A549 (cell line): ENCODE measurements at regions not wholly inside any gene's neighbourhood (a gene's known extent, or its start where the extent isn't known, plus 50 kb on each side); places are given as distances from the start of the nearest gene placed in this dataset.

Experiments
- ATAC-seq, 2 experiments: fragments of 200-7000 bp in 1 of 2; fragments of >200 bp in 1 of 2; cut with Nextera tagmentation in 1 of 2; cut with Tn5 transposase in 1 of 2; 3 replicates each; pipeline versions ENCODE4 v1.8.0 to v1.9.1; 2018 to 2020; ENCODE audit warnings: mild to moderate bottlenecking in 1 of 2, moderate library complexity in 1 of 2
- CTCF ChIA-PET: fragments of 300-600 bp; sonication (Branson Sonifier 250); formaldehyde crosslinking; extraction: SDS; loops from one replicate; lab custom pipeline; 2021; ENCODE audit warnings: antibody characterized with exemption, inconsistent platforms; lab: Yijun Ruan, JAX
- POLR2A ChIA-PET: fragments of 350-600 bp; formaldehyde crosslinking; extraction: SDS; loops from one replicate; lab custom pipeline; 2021; ENCODE audit warnings: antibody characterized with exemption, inconsistent platforms; lab: Yijun Ruan, JAX
- DNase-seq, 2 experiments: peaks; one replicate each; pipeline versions ENCODE4 v3.0.0 to v3.0.0-alpha.2; 2011 to 2016; ENCODE audit warnings: low read depth in 1 of 2, low spot score in 1 of 2
- FAIRE-seq: peaks from 2 replicates; lab custom pipeline; 2011; peaks lifted over from hg19 to GRCh38; lab: Jason Lieb, UNC
- H3K27ac ChIP-seq, 2 experiments: fragments of >200 bp; sonication (Bioruptor Twin); formaldehyde crosslinking; 3 replicates each; pipeline ENCODE4 v1.5.1; 2016 to 2017
- H3K4me1 ChIP-seq: fragments of >200 bp; sonication (Bioruptor Twin); formaldehyde crosslinking; 3 replicates; pipeline ENCODE4 v1.6.1; 2016
- H3K4me2 ChIP-seq: fragments of >200 bp; sonication (Bioruptor Twin); formaldehyde crosslinking; 3 replicates; pipeline ENCODE4 v1.6.1; 2016
- H3K4me3 ChIP-seq: fragments of >200 bp; sonication (Bioruptor Twin); formaldehyde crosslinking; 3 replicates; pipeline ENCODE4 v1.5.1; 2016
- H3K9me3 ChIP-seq: fragments of >200 bp; sonication (Bioruptor Twin); formaldehyde crosslinking; 3 replicates; pipeline ENCODE4 v1.6.1; 2016
- BHLHE40 ChIP-seq: IDR thresholded peaks from 2 replicates; pipeline ENCODE4 v1.6.1; 2012; ENCODE audit warnings: low read depth, low read length, inconsistent platforms
- GATA3 ChIP-seq: IDR thresholded peaks from 2 replicates; pipeline ENCODE4 v1.6.1; 2012; ENCODE audit warnings: borderline replicate concordance
- HEYL ChIP-seq: fragments of 250-450 bp; sonication (Bioruptor Pico); IDR thresholded peaks from 2 replicates; pipeline ENCODE4 v1.8.0; 2021; ENCODE audit warnings: mild to moderate bottlenecking, moderate library complexity
- KDM1A ChIP-seq: fragments of 200-600 bp; sonication (generic); IDR thresholded peaks from 2 replicates; pipeline ENCODE4 v1.6.1; 2016; ENCODE audit warnings: low read depth, mild to moderate bottlenecking
- MAZ ChIP-seq: fragments of 150-350 bp; IDR thresholded peaks from 2 replicates; pipeline ENCODE4 v1.6.1; 2014; ENCODE audit warnings: antibody characterized with exemption, low read depth, low read length, borderline replicate concordance
- MYC ChIP-seq: IDR thresholded peaks from 2 replicates; pipeline ENCODE4 v1.6.1; 2012; ENCODE audit warnings: mild to moderate bottlenecking, inconsistent platforms, low read length, improper control_type of control experiment, borderline replicate concordance
- NPAS2 ChIP-seq: fragments of 250-450 bp; sonication (Bioruptor Pico); IDR thresholded peaks from 2 replicates; pipeline ENCODE4 v1.8.0; 2022; ENCODE audit warnings: mild to moderate bottlenecking, moderate library complexity, borderline replicate concordance
- PHF8 ChIP-seq: fragments of 200-600 bp; sonication (generic); IDR thresholded peaks from 2 replicates; pipeline ENCODE4 v1.6.1; 2016; ENCODE audit warnings: low read depth, mild to moderate bottlenecking, antibody characterized with exemption, moderate library complexity, borderline replicate concordance
- POLR2AphosphoS2 ChIP-seq: conservative IDR thresholded peaks from 2 replicates; pipeline ENCODE4 v1.6.1; 2012; ENCODE audit warnings: low read length, improper control_type of control experiment, inconsistent platforms
- RAD21 ChIP-seq, 2 experiments: fragments of >200 bp in 1 of 2; sonication (Bioruptor Twin) in 1 of 2; formaldehyde crosslinking in 1 of 2; IDR thresholded peaks in 1 of 2; conservative IDR thresholded peaks in 1 of 2; 2 replicates in 1 of 2; 3 replicates in 1 of 2; pipeline ENCODE4 v1.6.1; 2012 to 2018; ENCODE audit warnings: inconsistent platforms in 1 of 2
- RCOR1 ChIP-seq: fragments of 150-350 bp; IDR thresholded peaks from 2 replicates; pipeline ENCODE4 v1.6.1; 2014; ENCODE audit warnings: antibody characterized with exemption, low read length, low read depth
- RNF2 ChIP-seq: fragments of 200-600 bp; sonication (generic); IDR thresholded peaks from 2 replicates; pipeline ENCODE4 v1.6.1; 2016; ENCODE audit warnings: low read depth, mild to moderate bottlenecking, antibody characterized with exemption, moderate library complexity, borderline replicate concordance
- SMC3 ChIP-seq: fragments of >200 bp; sonication (Bioruptor Twin); formaldehyde crosslinking; IDR thresholded peaks from 3 replicates; pipeline ENCODE4 v1.6.1; 2018; ENCODE audit warnings: inconsistent platforms
- TFCP2L1 ChIP-seq: fragments of 250-450 bp; sonication (Bioruptor Pico); IDR thresholded peaks from 2 replicates; pipeline ENCODE4 v1.5.0; 2021; ENCODE audit warnings: mild to moderate bottlenecking
- TP53 ChIP-seq: fragments of 250-450 bp; sonication (Bioruptor Pico); IDR thresholded peaks from 2 replicates; pipeline ENCODE4 v1.5.0; 2021; ENCODE audit warnings: mild to moderate bottlenecking, moderate library complexity
- ZC3H11A ChIP-seq: fragments of 450-650 bp; IDR thresholded peaks from 2 replicates; pipeline ENCODE4 v1.6.1; 2014; ENCODE audit warnings: antibody characterized with exemption, mild to moderate bottlenecking
- ZFP36 ChIP-seq: fragments of 450-650 bp; IDR thresholded peaks from 2 replicates; pipeline ENCODE4 v1.6.1; 2014; ENCODE audit warnings: borderline replicate concordance; ENCODE audit not compliant: partially characterized antibody
- ZNF302 ChIP-seq: fragments of 250-450 bp; sonication (Bioruptor Pico); IDR thresholded peaks from 2 replicates; pipeline ENCODE4 v1.9.0; 2021; ENCODE audit warnings: inconsistent platforms, mild to moderate bottlenecking, moderate library complexity
- ZSCAN20 ChIP-seq: fragments of 250-450 bp; sonication (Bioruptor Pico); IDR thresholded peaks from 2 replicates; pipeline ENCODE4 v1.8.0; 2022; ENCODE audit warnings: mild to moderate bottlenecking, moderate library complexity
- WGBS: methylation state at CpG from one replicate; pipeline ENCODE4 v1.1.6; 2017; ENCODE audit errors: missing lambda C conversion rate; 5-methylcytosine and 5-hydroxymethylcytosine counted together
- TF ChIP-seq, protein P1 (sequence below): fragments of >200 bp; sonication (Bioruptor Twin); formaldehyde crosslinking; IDR thresholded peaks from 3 replicates; pipeline ENCODE4 v1.6.1; 2016
- TF ChIP-seq, protein P2 (sequence below): fragments of 200-600 bp; sonication (generic); IDR thresholded peaks from 2 replicates; pipeline ENCODE4 v1.6.1; 2016; ENCODE audit warnings: antibody characterized with exemption, mild to moderate bottlenecking, moderate library complexity
- TF ChIP-seq, protein P3 (sequence below): fragments of >200 bp; sonication (Bioruptor Twin); formaldehyde crosslinking; IDR thresholded peaks from 3 replicates; pipeline ENCODE4 v1.5.1; 2016

DNA sequence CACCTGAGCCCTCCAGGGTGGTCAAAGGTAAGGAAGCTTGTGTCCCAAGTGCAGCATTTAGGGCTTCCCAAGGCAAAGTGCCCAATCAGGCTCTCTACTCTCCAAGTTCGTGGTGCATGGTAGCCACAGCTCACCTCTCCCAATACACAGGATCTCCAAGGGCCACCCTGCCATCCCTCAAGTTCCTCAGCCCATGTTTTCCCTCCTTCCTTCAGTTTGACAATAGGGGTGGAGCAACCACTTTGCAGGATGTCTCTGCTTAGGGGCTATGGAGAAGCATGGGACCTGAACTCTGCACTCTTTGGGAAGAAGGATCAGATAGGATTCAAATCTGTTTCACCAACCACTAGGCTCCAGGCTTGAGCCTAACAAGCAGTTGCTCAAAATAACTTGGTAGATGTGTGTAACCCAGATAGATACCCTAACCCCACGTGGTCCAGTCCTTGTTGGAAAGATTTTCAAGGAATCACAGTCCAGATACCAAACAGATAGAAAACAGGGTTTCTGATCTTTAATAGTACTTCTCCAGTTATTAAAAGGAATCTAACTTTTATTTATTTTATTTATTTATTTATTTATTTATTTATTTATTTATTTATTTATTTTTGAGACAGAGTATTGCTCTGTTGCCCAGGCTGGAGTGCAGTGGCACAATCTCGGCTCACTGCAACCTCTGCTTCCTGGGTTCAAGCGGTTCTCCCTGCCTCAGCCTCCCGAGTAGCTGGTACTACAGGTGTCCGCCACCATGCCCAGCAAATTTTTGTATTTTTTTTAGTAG lies 248.1 kb downstream of the CTTN start:
- Histone ChIP-seq H3K9me3 (no peaks in the 10 kb centered on the region), H3K4me3 (no peak overlapping the region), H3K4me1 (peaks cover 5% of the 10 kb centered on the region; the same call in 1 of the 3 replicates), H3K4me2 (no peak overlapping the region), H3K27ac (no peak overlapping the region)
- no peak for FAIRE-seq
- 69% methylated on average over 6 of the region's 6 CpGs for WGBS
- ATAC-seq, result no peak
- no peak for DNase-seq
- CTCF ChIA-PET, result no interaction called here
- no peak for TF ChIP-seq HEYL
- peak; percentile 63 for TF ChIP-seq ZC3H11A
- TF ChIP-seq SMC3, result no peak
- no peak for TF ChIP-seq POLR2AphosphoS2
- TF ChIP-seq KDM1A, result no peak
- no peak for TF ChIP-seq NPAS2
- TF ChIP-seq RNF2, result no peak
- TF ChIP-seq RAD21 (conservative IDR thresholded peaks at IDR 0.05 in 1 of 2, IDR thresholded peaks at IDR 0.05 in 1 of 2), result no peak
- TF ChIP-seq RCOR1, result no peak
- POLR2A ChIA-PET, result no interaction called here

DNA sequence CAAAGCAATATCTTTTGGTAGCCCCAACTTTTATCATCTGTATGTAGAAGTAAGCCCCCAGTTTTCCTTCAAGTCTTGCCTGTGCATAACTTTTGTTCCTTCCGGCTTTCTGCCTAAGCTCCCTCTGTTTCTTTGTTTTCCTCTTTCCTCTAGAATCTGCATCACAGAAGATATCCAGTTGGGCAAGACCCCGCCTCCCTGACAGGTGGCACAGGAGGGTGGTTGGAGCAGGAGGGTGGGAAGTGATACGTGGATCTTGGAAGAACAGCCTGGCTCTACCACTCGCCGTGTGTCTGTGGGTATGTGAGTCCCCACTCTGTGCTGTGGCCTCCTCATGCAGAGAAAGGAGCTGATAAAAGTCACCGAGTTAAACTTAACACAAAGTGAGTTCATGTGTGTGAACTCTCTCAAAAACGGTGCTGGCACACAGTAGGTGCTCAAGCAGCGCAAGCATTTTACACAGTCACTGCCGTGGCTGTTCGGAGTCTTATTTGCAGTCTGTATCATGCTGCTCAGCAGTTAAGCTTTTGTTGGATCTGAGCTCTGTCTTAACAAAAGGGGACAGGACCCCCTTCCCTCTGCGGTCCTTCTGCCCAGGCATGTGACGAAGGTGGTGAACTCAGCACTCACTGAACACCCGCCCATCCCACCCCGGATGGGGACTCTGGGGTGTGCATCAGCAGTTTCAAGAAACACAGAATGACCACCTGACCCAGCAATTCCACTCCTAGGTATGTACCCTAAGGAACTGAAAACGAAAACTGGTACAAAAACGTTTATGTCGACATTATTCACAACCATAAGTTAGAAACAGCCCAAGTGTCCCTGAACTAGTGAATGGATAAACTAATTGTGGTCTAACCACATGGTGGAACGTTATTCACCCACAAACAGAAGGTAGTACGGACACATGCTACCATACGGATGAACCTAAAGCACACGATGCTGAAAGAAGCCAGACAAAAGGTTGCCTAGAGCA lies 249.1 kb downstream of the CTTN start:
- Histone ChIP-seq H3K4me2 (no peak overlapping the region), H3K4me3 (no peak overlapping the region), H3K4me1 (peaks cover 5% of the 10 kb centered on the region; the same call in 1 of the 3 replicates), H3K27ac (no peak overlapping the region), H3K9me3 (no peaks in the 10 kb centered on the region)
- ChIA-PET POLR2A (no interaction called here), CTCF (no interaction called here)
- ATAC-seq (no peak), DNase-seq (no peak), FAIRE-seq (no peak)
- 73% methylated on average over 21 of the region's 21 CpGs for WGBS
- no peak for TF ChIP-seq ZC3H11A
- no peak for TF ChIP-seq GATA3
- TF ChIP-seq, protein P1, sequence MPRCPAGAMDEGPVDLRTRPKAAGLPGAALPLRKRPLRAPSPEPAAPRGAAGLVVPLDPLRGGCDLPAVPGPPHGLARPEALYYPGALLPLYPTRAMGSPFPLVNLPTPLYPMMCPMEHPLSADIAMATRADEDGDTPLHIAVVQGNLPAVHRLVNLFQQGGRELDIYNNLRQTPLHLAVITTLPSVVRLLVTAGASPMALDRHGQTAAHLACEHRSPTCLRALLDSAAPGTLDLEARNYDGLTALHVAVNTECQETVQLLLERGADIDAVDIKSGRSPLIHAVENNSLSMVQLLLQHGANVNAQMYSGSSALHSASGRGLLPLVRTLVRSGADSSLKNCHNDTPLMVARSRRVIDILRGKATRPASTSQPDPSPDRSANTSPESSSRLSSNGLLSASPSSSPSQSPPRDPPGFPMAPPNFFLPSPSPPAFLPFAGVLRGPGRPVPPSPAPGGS, result no peak

DNA sequence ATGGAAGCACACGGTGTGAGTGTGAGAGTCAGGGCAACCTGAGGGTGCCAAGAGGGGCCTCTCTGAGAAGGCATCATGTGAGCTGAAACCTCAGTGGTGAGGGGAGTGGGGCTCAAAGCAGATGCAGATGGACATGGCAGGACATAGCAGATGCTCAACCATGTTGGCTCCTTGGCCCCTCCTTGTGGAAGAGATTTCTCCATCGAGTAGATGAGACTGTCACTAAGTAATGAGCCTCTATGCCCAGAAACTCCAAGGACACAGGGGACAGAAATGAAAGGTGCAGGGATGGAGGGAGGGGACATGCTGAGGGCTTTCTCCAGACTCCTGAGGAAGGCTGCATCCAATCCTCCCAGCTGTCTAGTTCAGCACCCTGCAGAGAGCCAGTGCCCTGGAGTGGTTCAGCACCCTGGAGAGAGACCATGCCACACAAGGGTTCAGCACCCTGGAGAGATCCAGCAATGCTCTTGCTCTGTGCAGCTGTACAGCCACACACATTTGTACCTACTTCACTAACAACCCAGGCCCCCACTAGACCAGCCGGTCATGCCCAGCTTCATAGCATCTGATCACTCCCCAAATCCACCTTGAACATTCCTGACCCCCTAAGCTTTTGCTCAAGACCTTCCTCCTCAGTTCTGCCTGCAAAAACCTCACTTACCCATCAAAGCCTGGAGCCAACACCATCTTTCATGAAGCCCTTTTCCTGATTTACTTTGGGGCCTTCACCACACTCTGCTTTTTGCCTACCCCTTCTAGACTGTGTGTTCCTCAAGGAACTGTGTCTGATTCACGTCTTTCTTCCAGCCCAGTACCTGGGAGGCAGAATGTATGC lies 252.0 kb downstream of the CTTN start:
- Histone ChIP-seq H3K4me3 (no peak overlapping the region), H3K4me1 (no peaks in the 10 kb centered on the region), H3K9me3 (no peaks in the 10 kb centered on the region), H3K4me2 (no peak overlapping the region), H3K27ac (no peak overlapping the region)
- FAIRE-seq, result no peak
- peak; percentile 55 to 73 for DNase-seq
- 55% methylated on average over 4 of the region's 4 CpGs for WGBS
- POLR2A ChIA-PET, result no interaction called here
- CTCF ChIA-PET, result interaction anchor here (1.0 to 1.2 kb wide), 2 partner anchors 14 to 183 kb away, joined by 3 read pairs; no protein-coding TSS in a partner anchor
- peak; percentile 89 to 94 for ATAC-seq
- TF ChIP-seq PHF8 (no peak), ZSCAN20 (CRISPR knock-in tag) (peak; percentile 92), ZFP36 (no peak), MYC (no peak), TP53 (CRISPR knock-in tag) (no peak), RCOR1 (0 out of 2 replicates have a peak, but pooled peaks have one; percentile 25), BHLHE40 (no peak), TFCP2L1 (0 out of 2 replicates have a peak, but pooled peaks have one; percentile 41), GATA3 (no peak), RAD21 (conservative IDR thresholded peaks at IDR 0.05 in 1 of 2, IDR thresholded peaks at IDR 0.05 in 1 of 2) (no peak), ZNF302 (peak; percentile 64; the same call in 1 of the 2 replicates), MAZ (no peak)
- TF ChIP-seq, protein P2, sequence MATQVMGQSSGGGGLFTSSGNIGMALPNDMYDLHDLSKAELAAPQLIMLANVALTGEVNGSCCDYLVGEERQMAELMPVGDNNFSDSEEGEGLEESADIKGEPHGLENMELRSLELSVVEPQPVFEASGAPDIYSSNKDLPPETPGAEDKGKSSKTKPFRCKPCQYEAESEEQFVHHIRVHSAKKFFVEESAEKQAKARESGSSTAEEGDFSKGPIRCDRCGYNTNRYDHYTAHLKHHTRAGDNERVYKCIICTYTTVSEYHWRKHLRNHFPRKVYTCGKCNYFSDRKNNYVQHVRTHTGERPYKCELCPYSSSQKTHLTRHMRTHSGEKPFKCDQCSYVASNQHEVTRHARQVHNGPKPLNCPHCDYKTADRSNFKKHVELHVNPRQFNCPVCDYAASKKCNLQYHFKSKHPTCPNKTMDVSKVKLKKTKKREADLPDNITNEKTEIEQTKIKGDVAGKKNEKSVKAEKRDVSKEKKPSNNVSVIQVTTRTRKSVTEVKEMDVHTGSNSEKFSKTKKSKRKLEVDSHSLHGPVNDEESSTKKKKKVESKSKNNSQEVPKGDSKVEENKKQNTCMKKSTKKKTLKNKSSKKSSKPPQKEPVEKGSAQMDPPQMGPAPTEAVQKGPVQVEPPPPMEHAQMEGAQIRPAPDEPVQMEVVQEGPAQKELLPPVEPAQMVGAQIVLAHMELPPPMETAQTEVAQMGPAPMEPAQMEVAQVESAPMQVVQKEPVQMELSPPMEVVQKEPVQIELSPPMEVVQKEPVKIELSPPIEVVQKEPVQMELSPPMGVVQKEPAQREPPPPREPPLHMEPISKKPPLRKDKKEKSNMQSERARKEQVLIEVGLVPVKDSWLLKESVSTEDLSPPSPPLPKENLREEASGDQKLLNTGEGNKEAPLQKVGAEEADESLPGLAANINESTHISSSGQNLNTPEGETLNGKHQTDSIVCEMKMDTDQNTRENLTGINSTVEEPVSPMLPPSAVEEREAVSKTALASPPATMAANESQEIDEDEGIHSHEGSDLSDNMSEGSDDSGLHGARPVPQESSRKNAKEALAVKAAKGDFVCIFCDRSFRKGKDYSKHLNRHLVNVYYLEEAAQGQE, result peak; percentile 99
- TF ChIP-seq, protein P3, sequence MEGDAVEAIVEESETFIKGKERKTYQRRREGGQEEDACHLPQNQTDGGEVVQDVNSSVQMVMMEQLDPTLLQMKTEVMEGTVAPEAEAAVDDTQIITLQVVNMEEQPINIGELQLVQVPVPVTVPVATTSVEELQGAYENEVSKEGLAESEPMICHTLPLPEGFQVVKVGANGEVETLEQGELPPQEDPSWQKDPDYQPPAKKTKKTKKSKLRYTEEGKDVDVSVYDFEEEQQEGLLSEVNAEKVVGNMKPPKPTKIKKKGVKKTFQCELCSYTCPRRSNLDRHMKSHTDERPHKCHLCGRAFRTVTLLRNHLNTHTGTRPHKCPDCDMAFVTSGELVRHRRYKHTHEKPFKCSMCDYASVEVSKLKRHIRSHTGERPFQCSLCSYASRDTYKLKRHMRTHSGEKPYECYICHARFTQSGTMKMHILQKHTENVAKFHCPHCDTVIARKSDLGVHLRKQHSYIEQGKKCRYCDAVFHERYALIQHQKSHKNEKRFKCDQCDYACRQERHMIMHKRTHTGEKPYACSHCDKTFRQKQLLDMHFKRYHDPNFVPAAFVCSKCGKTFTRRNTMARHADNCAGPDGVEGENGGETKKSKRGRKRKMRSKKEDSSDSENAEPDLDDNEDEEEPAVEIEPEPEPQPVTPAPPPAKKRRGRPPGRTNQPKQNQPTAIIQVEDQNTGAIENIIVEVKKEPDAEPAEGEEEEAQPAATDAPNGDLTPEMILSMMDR, result no peak
